WTC11 (cell line): ENCODE measurements at regions not wholly inside any gene's neighbourhood (a gene's known extent, or its start where the extent isn't known, plus 50 kb on each side); places are given as distances from the start of the nearest gene placed in this dataset.

ENCODE experiments used
- ATAC-seq: fragments of 200-7000 bp; cut with Tn5 transposase; 2 replicates; pipeline ENCODE4 v1.10.0; 2021; ENCODE audit warnings: mild to moderate bottlenecking, moderate library complexity
- CTCF ChIA-PET: fragments of 300-600 bp; sonication (Branson Sonifier 250); formaldehyde crosslinking; loops from one replicate; lab custom pipeline; 2021; ENCODE audit warnings: antibody characterized with exemption; lab: Charles Lee
- POLR2A ChIA-PET: fragments of 350-600 bp; sonication (Branson Sonifier 250); formaldehyde crosslinking; loops from one replicate; lab custom pipeline; 2021; ENCODE audit warnings: antibody characterized with exemption; lab: Charles Lee
- DNase-seq: peaks from one replicate; pipeline ENCODE4 v3.0.0; 2021; ENCODE audit warnings: low spot score
- H3K27ac Mint-ChIP-seq: 2 replicates; pipeline ENCODE4 v1.8.0; 2021; ENCODE audit warnings: mixed read lengths
- H3K27me3 Mint-ChIP-seq: 2 replicates; pipeline ENCODE4 v1.8.0; 2021; ENCODE audit warnings: low read depth, mild to moderate bottlenecking, moderate library complexity, mixed read lengths
- H3K36me3 Mint-ChIP-seq: 2 replicates; pipeline ENCODE4 v1.8.0; 2021; ENCODE audit warnings: mixed read lengths
- H3K4me1 Mint-ChIP-seq: 2 replicates; pipeline ENCODE4 v1.8.0; 2022; ENCODE audit warnings: mixed read lengths
- H3K4me3 Mint-ChIP-seq: 2 replicates; pipeline ENCODE4 v1.8.0; 2021; ENCODE audit warnings: mild to moderate bottlenecking, moderate library complexity, mixed read lengths
- H3K9me3 Mint-ChIP-seq: 2 replicates; pipeline ENCODE4 v1.8.0; 2021; ENCODE audit warnings: mixed read lengths
- ATF6 ChIP-seq: sonication (generic); formaldehyde crosslinking; IDR thresholded peaks from 2 replicates; pipeline ENCODE4 v1.8.1; 2023; ENCODE audit warnings: mild to moderate bottlenecking, missing genetic modification reagents
- E2F4 ChIP-seq: sonication (generic); formaldehyde crosslinking; IDR thresholded peaks from 2 replicates; pipeline ENCODE4 v1.8.1; 2022; ENCODE audit warnings: low read depth, mild to moderate bottlenecking, moderate library complexity, missing genetic modification reagents, borderline replicate concordance
- EMX1 ChIP-seq: fragments of 250-450 bp; sonication (Bioruptor Pico); IDR thresholded peaks from 2 replicates; pipeline ENCODE4 v1.8.0; 2021; ENCODE audit warnings: mild to moderate bottlenecking
- ESRRA ChIP-seq: sonication (generic); formaldehyde crosslinking; IDR thresholded peaks from 2 replicates; pipeline ENCODE4 v1.8.1; 2022; ENCODE audit warnings: mild to moderate bottlenecking, missing genetic modification reagents, borderline replicate concordance
- JAZF1 ChIP-seq: fragments of 250-450 bp; sonication (Bioruptor Pico); IDR thresholded peaks from 2 replicates; pipeline ENCODE4 v1.9.0; 2021; ENCODE audit warnings: moderate library complexity, mild to moderate bottlenecking, inconsistent platforms
- KAT7 ChIP-seq: sonication (generic); formaldehyde crosslinking; IDR thresholded peaks from 2 replicates; pipeline ENCODE4 v1.8.1; 2023; ENCODE audit warnings: missing genetic modification reagents, mild to moderate bottlenecking, borderline replicate concordance
- MXD4 ChIP-seq: fragments of 250-450 bp; sonication (Bioruptor Pico); IDR thresholded peaks from 2 replicates; pipeline ENCODE4 v1.8.0; 2021; ENCODE audit warnings: mild to moderate bottlenecking, moderate library complexity, borderline replicate concordance
- NR1H2 ChIP-seq: sonication (generic); formaldehyde crosslinking; IDR thresholded peaks from 2 replicates; pipeline ENCODE4 v1.9.0; 2021; ENCODE audit warnings: mild to moderate bottlenecking, moderate library complexity, missing genetic modification reagents
- PRRX2 ChIP-seq: fragments of 250-450 bp; sonication (Bioruptor Pico); IDR thresholded peaks from 2 replicates; pipeline ENCODE4 v1.8.0; 2021; ENCODE audit warnings: mild to moderate bottlenecking
- RELA ChIP-seq: sonication (generic); formaldehyde crosslinking; IDR thresholded peaks from 2 replicates; pipeline ENCODE4 v1.8.1; 2022; ENCODE audit warnings: missing genetic modification reagents, mild to moderate bottlenecking, borderline replicate concordance
- RORB ChIP-seq: fragments of 250-450 bp; sonication (Bioruptor Pico); IDR thresholded peaks from 2 replicates; pipeline ENCODE4 v1.9.0; 2021; ENCODE audit warnings: mild to moderate bottlenecking
- SMAD3 ChIP-seq: sonication (generic); formaldehyde crosslinking; IDR thresholded peaks from 2 replicates; pipeline ENCODE4 v1.8.0; 2022; ENCODE audit warnings: missing genetic modification reagents, mild to moderate bottlenecking, borderline replicate concordance
- SOX15 ChIP-seq: fragments of 250-450 bp; sonication (Bioruptor Pico); IDR thresholded peaks from 2 replicates; pipeline ENCODE4 v1.9.0; 2021; ENCODE audit warnings: mild to moderate bottlenecking
- SP1 ChIP-seq: sonication (generic); formaldehyde crosslinking; conservative IDR thresholded peaks from 2 replicates; pipeline ENCODE4 v1.8.1; 2022; ENCODE audit warnings: missing genetic modification reagents
- TCF7 ChIP-seq: sonication (generic); formaldehyde crosslinking; IDR thresholded peaks from 2 replicates; pipeline ENCODE4 v1.8.0; 2022; ENCODE audit warnings: mild to moderate bottlenecking, low read depth, missing genetic modification reagents, moderate library complexity
- TP53 ChIP-seq: sonication (generic); formaldehyde crosslinking; IDR thresholded peaks from 2 replicates; pipeline ENCODE4 v1.8.1; 2023; ENCODE audit warnings: mild to moderate bottlenecking, missing genetic modification reagents
- ZMAT4 ChIP-seq: fragments of 250-450 bp; sonication (Bioruptor Pico); IDR thresholded peaks from 2 replicates; pipeline ENCODE4 v1.9.0; 2021; ENCODE audit warnings: mild to moderate bottlenecking
- ZNF121 ChIP-seq: sonication (generic); formaldehyde crosslinking; IDR thresholded peaks from 2 replicates; pipeline ENCODE4 v1.8.0; 2023; ENCODE audit warnings: missing genetic modification reagents
- ZNF317 ChIP-seq: sonication (generic); formaldehyde crosslinking; IDR thresholded peaks from 2 replicates; pipeline ENCODE4 v1.8.1; 2023; ENCODE audit warnings: low read depth, mild to moderate bottlenecking, moderate library complexity, missing genetic modification reagents, borderline replicate concordance
- ZNF396 ChIP-seq: fragments of 250-450 bp; sonication (Bioruptor Pico); IDR thresholded peaks from 2 replicates; pipeline ENCODE4 v1.8.0; 2021; ENCODE audit warnings: mild to moderate bottlenecking, moderate library complexity, borderline replicate concordance
- ZNF423 ChIP-seq: fragments of 250-450 bp; sonication (Bioruptor Pico); IDR thresholded peaks from 2 replicates; pipeline ENCODE4 v2.1.2; 2022; ENCODE audit warnings: mild to moderate bottlenecking, moderate library complexity
- ZNF512 ChIP-seq: sonication (generic); formaldehyde crosslinking; IDR thresholded peaks from 2 replicates; pipeline ENCODE4 v1.8.1; 2022; ENCODE audit warnings: missing genetic modification reagents, borderline replicate concordance
- ZNF671 ChIP-seq: fragments of 250-450 bp; sonication (Bioruptor Pico); IDR thresholded peaks from 2 replicates; pipeline ENCODE4 v1.8.0; 2021; ENCODE audit warnings: mild to moderate bottlenecking
- TF ChIP-seq, protein P1 (sequence below): sonication (generic); formaldehyde crosslinking; IDR thresholded peaks from 2 replicates; pipeline ENCODE4 v1.8.1; 2022; ENCODE audit warnings: mild to moderate bottlenecking, moderate library complexity, missing genetic modification reagents
- TF ChIP-seq, protein P2 (sequence below): sonication (generic); formaldehyde crosslinking; conservative IDR thresholded peaks from 2 replicates; pipeline ENCODE4 v1.8.1; 2023; ENCODE audit warnings: mild to moderate bottlenecking, low read depth, missing genetic modification reagents, moderate library complexity

- no peak for TF ChIP-seq ZMAT4
- TF ChIP-seq, all 79 proteins: peak for 0
- Mint-ChIP-seq H3K9me3 (no peaks in the 10 kb centered on the region), H3K27ac (no peak overlapping the region), H3K27me3 (no peaks in the 10 kb centered on the region), H3K4me3 (no peak overlapping the region), H3K4me1 (peaks cover 26% of the 10 kb centered on the region), H3K36me3 (no peaks in the 10 kb centered on the region)
- no peak for ATAC-seq
- ChIA-PET CTCF (interaction anchor here (0.7 kb wide), 1 partner anchor 372 kb away, joined by 3 read pairs; no protein-coding TSS in a partner anchor), POLR2A (no interaction called here)
- no peak for DNase-seq
These were observed 74.2 kb upstream of the ZNF536 start for GRCh38 chr19:30297969-30298368.

DNA sequence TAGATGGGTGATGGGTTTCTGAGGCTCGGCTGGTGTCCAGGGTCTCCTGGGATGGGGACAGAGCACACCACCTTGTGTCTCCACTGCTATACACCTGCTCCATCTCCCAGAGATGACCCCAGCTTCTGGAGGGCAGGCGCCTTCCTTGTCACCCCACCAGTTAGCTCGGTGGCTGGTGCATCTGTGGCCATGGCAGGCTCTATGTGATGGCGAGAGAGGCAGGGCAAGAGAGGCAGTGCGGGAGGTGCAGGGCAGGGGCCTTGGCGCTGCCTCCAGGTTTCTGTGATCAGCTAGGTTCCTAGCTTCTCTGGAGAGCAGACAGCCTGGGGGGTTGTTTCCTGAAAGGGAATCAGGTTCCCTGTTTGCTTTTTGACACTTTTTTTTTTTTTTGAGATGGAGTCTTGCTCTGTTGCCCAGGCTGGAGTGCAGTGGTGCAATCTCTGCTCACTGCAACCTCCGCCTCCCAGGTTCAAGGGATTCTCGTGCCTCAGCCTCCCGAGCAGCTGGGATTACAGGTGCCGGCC, 69.0 kb upstream of the ZNF536 start:
- no peak for TF ChIP-seq ZNF396
- no peak for TF ChIP-seq ZNF423 (CRISPR knock-in tag)
- no peak for TF ChIP-seq EMX1 (CRISPR knock-in tag)
- no peak for TF ChIP-seq JAZF1 (CRISPR knock-in tag)
- no peak for TF ChIP-seq RELA (CRISPR knock-in tag)
- TF ChIP-seq, protein P1, sequence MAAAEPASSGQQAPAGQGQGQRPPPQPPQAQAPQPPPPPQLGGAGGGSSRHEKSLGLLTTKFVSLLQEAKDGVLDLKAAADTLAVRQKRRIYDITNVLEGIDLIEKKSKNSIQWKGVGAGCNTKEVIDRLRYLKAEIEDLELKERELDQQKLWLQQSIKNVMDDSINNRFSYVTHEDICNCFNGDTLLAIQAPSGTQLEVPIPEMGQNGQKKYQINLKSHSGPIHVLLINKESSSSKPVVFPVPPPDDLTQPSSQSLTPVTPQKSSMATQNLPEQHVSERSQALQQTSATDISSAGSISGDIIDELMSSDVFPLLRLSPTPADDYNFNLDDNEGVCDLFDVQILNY (CRISPR knock-in tag), result no peak
- TF ChIP-seq ZNF512 (CRISPR knock-in tag), result no peak
- TF ChIP-seq ZNF121 (CRISPR knock-in tag), result no peak
- TF ChIP-seq KAT7 (CRISPR knock-in tag), result no peak
- ATAC-seq (no peak), DNase-seq (no peak)
- Mint-ChIP-seq H3K4me3 (no peak overlapping the region), H3K27ac (no peak overlapping the region), H3K9me3 (peaks cover 3% of the 10 kb centered on the region; the same call in 1 of the 2 replicates), H3K36me3 (no peaks in the 10 kb centered on the region), H3K27me3 (0 out of 2 replicates have a peak, but pooled peaks cover 3% of the 10 kb centered on the region), H3K4me1 (no peaks in the 10 kb centered on the region)
- ChIA-PET POLR2A (no interaction called here), CTCF (no interaction called here)

DNA sequence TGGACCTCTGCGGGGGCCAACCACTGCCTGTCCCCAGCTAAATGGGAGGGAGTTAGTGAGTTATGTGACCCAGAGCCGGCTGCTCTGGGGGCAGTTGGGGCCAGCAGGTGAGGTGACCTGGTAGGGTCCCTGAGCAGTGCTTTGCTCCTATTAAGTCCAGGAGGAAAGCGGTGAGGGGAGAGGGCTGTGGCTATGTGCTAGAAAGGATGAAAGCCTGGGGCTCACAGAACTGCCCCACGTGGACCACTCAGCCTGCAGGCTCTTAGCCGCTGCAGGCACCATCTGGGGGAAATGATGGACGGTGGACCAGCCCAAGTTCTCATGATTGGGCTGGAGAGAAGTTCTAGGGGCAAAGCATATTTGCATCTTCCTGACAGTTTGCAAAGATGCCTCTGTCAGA, 67.6 kb upstream of the ZNF536 start:
- no peak overlapping the region for H3K4me3 Mint-ChIP-seq
- no peak for DNase-seq
- no peak for ATAC-seq
- POLR2A ChIA-PET, result interaction anchor here (0.5 kb wide), 1 partner anchor 189 kb away, joined by 9 read pairs; no protein-coding TSS in a partner anchor
- 0 out of 2 replicates have a peak, but pooled peaks cover 3% of the 10 kb centered on the region for H3K27me3 Mint-ChIP-seq
- CTCF ChIA-PET, result interaction anchor here (1.1 to 1.2 kb wide), 2 partner anchors 76 to 81 kb away, joined by 3 to 4 read pairs; no protein-coding TSS in a partner anchor
- H3K4me1 Mint-ChIP-seq, result no peaks in the 10 kb centered on the region
- H3K9me3 Mint-ChIP-seq, result peaks cover 9% of the 10 kb centered on the region
- no peaks in the 10 kb centered on the region for H3K36me3 Mint-ChIP-seq
- H3K27ac Mint-ChIP-seq, result no peak overlapping the region
- no peak for TF ChIP-seq PRRX2
- TF ChIP-seq RORB (CRISPR knock-in tag), result no peak
- TF ChIP-seq ESRRA (CRISPR knock-in tag), result no peak
- TF ChIP-seq TCF7 (CRISPR knock-in tag), result no peak
- no peak for TF ChIP-seq ZNF671 (CRISPR knock-in tag)
- TF ChIP-seq SMAD3 (CRISPR knock-in tag), result no peak
- TF ChIP-seq, protein P2, sequence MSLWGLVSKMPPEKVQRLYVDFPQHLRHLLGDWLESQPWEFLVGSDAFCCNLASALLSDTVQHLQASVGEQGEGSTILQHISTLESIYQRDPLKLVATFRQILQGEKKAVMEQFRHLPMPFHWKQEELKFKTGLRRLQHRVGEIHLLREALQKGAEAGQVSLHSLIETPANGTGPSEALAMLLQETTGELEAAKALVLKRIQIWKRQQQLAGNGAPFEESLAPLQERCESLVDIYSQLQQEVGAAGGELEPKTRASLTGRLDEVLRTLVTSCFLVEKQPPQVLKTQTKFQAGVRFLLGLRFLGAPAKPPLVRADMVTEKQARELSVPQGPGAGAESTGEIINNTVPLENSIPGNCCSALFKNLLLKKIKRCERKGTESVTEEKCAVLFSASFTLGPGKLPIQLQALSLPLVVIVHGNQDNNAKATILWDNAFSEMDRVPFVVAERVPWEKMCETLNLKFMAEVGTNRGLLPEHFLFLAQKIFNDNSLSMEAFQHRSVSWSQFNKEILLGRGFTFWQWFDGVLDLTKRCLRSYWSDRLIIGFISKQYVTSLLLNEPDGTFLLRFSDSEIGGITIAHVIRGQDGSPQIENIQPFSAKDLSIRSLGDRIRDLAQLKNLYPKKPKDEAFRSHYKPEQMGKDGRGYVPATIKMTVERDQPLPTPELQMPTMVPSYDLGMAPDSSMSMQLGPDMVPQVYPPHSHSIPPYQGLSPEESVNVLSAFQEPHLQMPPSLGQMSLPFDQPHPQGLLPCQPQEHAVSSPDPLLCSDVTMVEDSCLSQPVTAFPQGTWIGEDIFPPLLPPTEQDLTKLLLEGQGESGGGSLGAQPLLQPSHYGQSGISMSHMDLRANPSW (CRISPR knock-in tag), result no peak
- TF ChIP-seq TP53 (CRISPR knock-in tag), result no peak
- TF ChIP-seq SP1 (CRISPR knock-in tag), result no peak
- no peak for TF ChIP-seq SOX15
- no peak for TF ChIP-seq NR1H2 (CRISPR knock-in tag)
- TF ChIP-seq ZNF317 (CRISPR knock-in tag), result no peak
- TF ChIP-seq ZNF396, result no peak
- TF ChIP-seq ATF6 (CRISPR knock-in tag), result no peak
- TF ChIP-seq MXD4, result no peak
- TF ChIP-seq E2F4 (CRISPR knock-in tag), result no peak
